Retina (tissue), 1 donor: ENCODE measurements at regions not wholly inside any gene's neighbourhood (a gene's known extent, or its start where the extent isn't known, plus 50 kb on each side); places are given as distances from the start of the nearest gene placed in this dataset.
"Not testable (repeated sequence)": the region's sequence is repeated elsewhere in the genome, so short reads cannot be mapped to it uniquely, and the experiment has no call there.

Source experiments
- DNase-seq: peaks from one replicate; pipeline ENCODE4 v3.0.0-alpha.2; 2016

- DNase-seq, result no peak
Measured at GRCh38 chr2:190005513-190005912, 57.0 kb downstream of the MSTN start.

GRCh38 chr2:189999661-190000060 lies 62.9 kb downstream of the MSTN start:
- no peak for DNase-seq

GRCh38 chr2:189998665-189999064 lies 63.9 kb downstream of the MSTN start:
- DNase-seq, result not testable (repeated sequence)

GRCh38 chr2:189997016-189997415 lies 65.5 kb downstream of the MSTN start:
- no peak for DNase-seq

GRCh38 chr2:189995679-189996078 lies 66.8 kb downstream of the MSTN start:
- no peak for DNase-seq

- no peak for DNase-seq
Measured at GRCh38 chr2:189982780-189983394, 79.6 kb downstream of the MSTN start.

- DNase-seq, result no peak
Measured at GRCh38 chr2:189982087-189982486, 80.4 kb downstream of the MSTN start.

GRCh38 chr2:189976488-189976887 lies 86.0 kb downstream of the MSTN start:
- not testable (repeated sequence) for DNase-seq

- DNase-seq, result peak; percentile 4
Measured at GRCh38 chr2:189960346-189960745, 102.2 kb downstream of the MSTN start.

- DNase-seq, result no peak
Measured at GRCh38 chr2:189959450-189959849, 103.1 kb downstream of the MSTN start.

- no peak for DNase-seq
Measured at GRCh38 chr2:189954989-189955388, 107.5 kb downstream of the MSTN start.

GRCh38 chr2:189952536-189953109 lies 109.9 kb downstream of the MSTN start:
- no peak for DNase-seq

GRCh38 chr2:189951791-189952535 lies 110.6 kb downstream of the MSTN start:
- no peak for DNase-seq

- no peak for DNase-seq
Measured at GRCh38 chr2:189943009-189943408, 119.5 kb downstream of the MSTN start.

GRCh38 chr2:189940913-189941312 lies 121.6 kb downstream of the MSTN start:
- no peak for DNase-seq

GRCh38 chr2:189937691-189938090 lies 124.8 kb downstream of the MSTN start:
- DNase-seq, result no peak

- DNase-seq, result no peak
Measured at GRCh38 chr2:189933911-189934399, 128.6 kb downstream of the MSTN start.

GRCh38 chr2:189933041-189933440 lies 129.5 kb downstream of the MSTN start:
- DNase-seq, result no peak

GRCh38 chr2:189927823-189928222 lies 134.7 kb downstream of the MSTN start:
- no peak for DNase-seq
